Renal pelvis (tissue), 1 donor: ENCODE measurements at regions not wholly inside any gene's neighbourhood (a gene's known extent, or its start where the extent isn't known, plus 50 kb on each side); places are given as distances from the start of the nearest gene placed in this dataset.

ENCODE experiments used
- DNase-seq: peaks from one replicate; pipeline ENCODE4 v3.0.0-alpha.2; 2013

- DNase-seq = no peak
Observed at GRCh38 chr5:167639766-167640165, 651.7 kb upstream of the WWC1 start.

- no peak for DNase-seq
Observed at GRCh38 chr5:167642181-167642580, 649.3 kb upstream of the WWC1 start.

- no peak for DNase-seq
Observed at GRCh38 chr5:167642779-167643517, 648.5 kb upstream of the WWC1 start.

GRCh38 chr5:167643631-167644280 lies 647.7 kb upstream of the WWC1 start:
- no peak for DNase-seq

- DNase-seq = no peak
Observed at GRCh38 chr5:167644619-167645018, 646.8 kb upstream of the WWC1 start.

GRCh38 chr5:167649471-167649870 lies 642.0 kb upstream of the WWC1 start:
- DNase-seq = no peak

- DNase-seq = no peak
Observed at GRCh38 chr5:167652690-167653089, 638.8 kb upstream of the WWC1 start.

- no peak for DNase-seq
Observed at GRCh38 chr5:167653645-167654106, 637.8 kb upstream of the WWC1 start.

GRCh38 chr5:167657016-167657415 lies 634.4 kb upstream of the WWC1 start:
- no peak for DNase-seq

- DNase-seq = no peak
Observed at GRCh38 chr5:167658889-167659288, 632.6 kb upstream of the WWC1 start.

- no peak for DNase-seq
Observed at GRCh38 chr5:167661605-167662004, 629.8 kb upstream of the WWC1 start.

- no peak for DNase-seq
Observed at GRCh38 chr5:167664222-167664804, 627.1 kb upstream of the WWC1 start.

- no peak for DNase-seq
Observed at GRCh38 chr5:167665841-167666375, 625.5 kb upstream of the WWC1 start.

- no peak for DNase-seq
Observed at GRCh38 chr5:167671176-167671575, 620.3 kb upstream of the WWC1 start.

GRCh38 chr5:167673942-167674341 lies 617.5 kb upstream of the WWC1 start:
- DNase-seq = no peak

GRCh38 chr5:167678481-167678880 lies 613.0 kb upstream of the WWC1 start:
- DNase-seq = no peak

- DNase-seq = no peak
Observed at GRCh38 chr5:167684251-167684650, 607.2 kb upstream of the WWC1 start.

GRCh38 chr5:167688341-167689130 lies 602.9 kb upstream of the WWC1 start:
- no peak for DNase-seq

- DNase-seq = no peak
Observed at GRCh38 chr5:167694325-167695147, 596.9 kb upstream of the WWC1 start.

GRCh38 chr5:167696558-167697314 lies 594.7 kb upstream of the WWC1 start:
- no peak for DNase-seq
